ENCODE measurements at regions not wholly inside any gene's neighbourhood (a gene's known extent, or its start where the extent isn't known, plus 50 kb on each side); places are given as distances from the start of the nearest gene placed in this dataset.
"Not testable (repeated sequence)": the region's sequence is repeated elsewhere in the genome, so short reads cannot be mapped to it uniquely, and the experiment has no call there.

- no peak for DNase-seq
These were observed 836.7 kb upstream of the EPHA5 start for GRCh38 chr4:66506985-66507384.

GRCh38 chr4:66501997-66502396 is 831.7 kb upstream of the EPHA5 start:
- no peak for DNase-seq

- no peak for DNase-seq
These were observed 820.4 kb upstream of the EPHA5 start for GRCh38 chr4:66490729-66491128.

- no peak for DNase-seq
These were observed 819.6 kb upstream of the EPHA5 start for GRCh38 chr4:66489783-66490452.

DNA sequence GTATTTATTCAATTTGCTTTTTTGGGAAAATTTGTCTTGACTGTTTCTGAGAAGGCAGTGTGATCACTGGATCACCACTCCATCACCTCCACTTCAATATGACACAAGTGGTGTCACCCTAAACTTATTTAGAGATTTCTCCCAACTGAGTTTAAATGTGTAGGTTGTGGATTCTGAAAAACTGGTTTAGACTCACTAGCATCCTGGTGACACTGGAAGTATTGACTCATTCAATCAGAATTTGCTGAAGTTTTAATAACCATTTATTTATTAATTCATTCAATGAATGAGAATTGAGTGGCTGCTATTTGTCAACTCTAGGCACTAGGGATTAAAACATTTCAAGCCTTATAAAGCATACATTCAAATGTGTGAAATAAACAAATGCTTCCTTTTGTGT is 819.1 kb upstream of the EPHA5 start:
- no peak for DNase-seq

GRCh38 chr4:66486068-66486467 is 815.8 kb upstream of the EPHA5 start:
- no peak for DNase-seq

GRCh38 chr4:66482186-66482585 is 811.9 kb upstream of the EPHA5 start:
- DNase-seq = no peak

DNA sequence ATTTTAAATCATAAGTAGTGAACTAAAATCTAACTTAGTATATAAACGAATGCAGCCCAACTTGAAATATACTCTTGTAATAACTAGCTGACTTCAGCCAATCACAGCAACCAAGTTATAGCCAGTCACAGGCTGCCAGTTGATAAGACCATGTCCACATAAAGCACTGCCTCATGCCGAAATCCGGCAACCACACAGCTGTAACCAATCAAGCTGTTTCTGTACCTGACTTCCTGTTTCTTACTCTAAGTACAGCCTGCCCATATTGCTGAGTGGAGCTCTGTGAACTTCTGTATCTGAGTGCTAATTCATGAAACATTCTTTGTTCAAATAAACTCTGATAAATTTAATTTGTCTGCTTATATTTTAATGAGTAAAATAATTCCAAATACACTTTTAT is 805.3 kb upstream of the EPHA5 start:
- no peak for DNase-seq

- DNase-seq = no peak
These were observed 794.8 kb upstream of the EPHA5 start for GRCh38 chr4:66465111-66465510.

- DNase-seq = not testable (repeated sequence)
These were observed 792.6 kb upstream of the EPHA5 start for GRCh38 chr4:66462890-66463289.

DNA sequence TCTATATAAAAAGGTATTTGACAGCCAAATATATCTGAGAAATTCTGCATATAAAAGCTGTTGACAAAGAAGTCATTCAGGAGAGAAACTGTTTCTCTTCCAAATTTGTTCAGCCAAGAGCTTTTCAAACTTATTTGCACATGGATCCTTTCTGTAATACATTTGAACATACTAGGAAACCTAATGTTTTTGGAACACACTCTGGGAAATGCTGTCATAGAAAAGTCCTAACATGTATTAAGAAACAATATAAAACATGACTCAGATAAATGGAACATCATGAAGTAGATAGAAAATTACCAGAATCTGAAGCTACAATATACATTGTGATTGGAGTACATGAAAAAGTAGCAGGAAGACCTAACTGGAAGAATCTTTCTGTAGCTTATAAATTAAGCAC is 781.5 kb upstream of the EPHA5 start:
- no peak for DNase-seq

DNA sequence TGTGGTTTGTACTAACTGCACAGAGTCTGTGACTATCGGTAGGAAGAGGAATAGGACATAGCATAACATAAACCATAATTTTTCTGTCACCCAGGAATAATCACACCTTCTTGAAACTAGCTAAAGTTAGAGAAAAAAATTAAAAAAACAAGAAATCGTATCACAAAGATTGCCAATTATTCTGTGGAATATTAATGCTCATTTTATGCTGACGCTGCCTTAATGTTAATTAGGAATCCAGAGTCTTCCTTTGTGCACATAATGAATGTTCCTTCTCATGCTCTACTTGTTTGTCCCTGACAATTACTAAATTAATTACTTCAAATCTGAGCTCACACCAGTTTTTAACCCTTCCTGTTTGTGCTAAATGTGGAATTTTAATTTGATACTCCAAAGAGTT is 772.7 kb upstream of the EPHA5 start:
- DNase-seq = no peak

DNA sequence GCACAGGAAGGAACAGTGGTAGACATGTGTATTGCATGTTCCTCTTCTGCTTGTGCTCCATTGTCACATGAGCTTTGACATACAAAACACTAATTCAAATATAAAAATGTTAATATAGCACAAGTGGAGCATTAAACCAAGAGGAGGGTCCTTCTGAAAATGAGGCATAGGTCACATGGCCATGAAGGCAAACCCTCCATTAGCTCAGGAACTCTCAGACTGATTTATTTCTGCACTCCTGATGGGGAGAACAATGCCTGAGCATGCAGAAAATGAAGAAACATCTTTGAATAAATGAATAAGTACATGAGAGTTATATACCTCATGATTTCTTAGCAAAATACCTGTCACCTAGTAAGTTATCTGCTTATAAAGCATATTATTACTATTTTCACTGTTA is 769.2 kb upstream of the EPHA5 start:
- no peak for DNase-seq

DNA sequence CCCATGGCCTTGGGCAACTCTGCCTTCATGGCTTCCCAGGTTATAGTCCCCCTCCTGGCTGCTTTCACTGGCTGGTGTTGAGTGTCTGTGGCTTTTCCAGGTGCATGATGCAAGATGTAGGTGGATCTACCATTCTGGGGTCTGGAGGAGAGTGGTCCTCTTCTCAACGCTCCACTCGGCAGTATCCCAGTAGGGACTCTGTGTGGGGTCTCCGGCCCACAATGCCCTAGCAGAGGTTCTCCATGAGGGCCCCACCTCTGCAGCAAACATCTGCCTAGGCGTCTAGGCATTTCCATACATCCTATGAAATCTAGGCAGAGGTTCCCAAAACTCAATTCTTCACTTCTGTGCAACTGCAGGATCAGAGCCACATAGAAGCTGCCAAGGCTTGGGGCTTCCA is 763.4 kb upstream of the EPHA5 start:
- no peak for DNase-seq

GRCh38 chr4:66430856-66431255 is 760.6 kb upstream of the EPHA5 start:
- DNase-seq = no peak

DNA sequence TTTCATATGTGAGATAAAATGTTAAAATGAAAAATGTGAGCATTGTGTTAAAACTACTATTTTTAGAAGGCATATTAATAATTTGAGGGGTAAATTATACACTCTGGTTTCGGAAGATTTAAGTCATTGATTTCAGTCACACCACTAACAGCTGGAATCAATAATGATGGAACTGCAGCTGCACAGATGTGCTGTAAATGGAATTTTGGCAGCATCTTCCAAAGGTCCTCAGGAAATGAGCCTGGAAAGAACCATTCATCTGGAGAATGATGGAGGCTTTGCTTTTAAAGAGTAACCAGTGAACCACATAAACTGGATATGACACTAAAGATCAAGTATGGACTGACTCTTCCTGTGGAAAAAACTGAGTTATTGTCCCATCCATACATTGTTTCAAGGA is 759.0 kb upstream of the EPHA5 start:
- no peak for DNase-seq

- no peak for DNase-seq
These were observed 746.1 kb upstream of the EPHA5 start for GRCh38 chr4:66416425-66416824.

- no peak for DNase-seq
These were observed 733.9 kb upstream of the EPHA5 start for GRCh38 chr4:66404141-66404540.

DNA sequence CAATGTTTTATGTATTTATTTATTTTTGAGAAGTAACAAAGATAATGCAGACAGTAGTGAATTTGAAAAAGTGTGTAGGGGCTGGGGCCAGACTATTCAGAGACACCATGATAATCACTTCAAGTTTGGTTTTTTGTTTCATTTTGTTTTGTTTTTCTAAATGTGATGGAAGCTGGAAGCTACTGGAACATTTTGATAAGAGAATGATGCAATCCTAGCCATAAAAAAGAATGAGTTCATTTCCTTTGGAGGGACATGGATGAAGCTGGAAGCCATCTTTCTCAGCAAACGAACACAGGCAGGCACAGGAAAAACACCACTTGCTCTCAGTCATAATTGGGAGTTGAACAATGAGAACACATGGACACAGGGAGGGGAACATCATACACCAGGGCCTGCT is 706.6 kb upstream of the EPHA5 start:
- no peak for DNase-seq

- DNase-seq = no peak
These were observed 706.1 kb upstream of the EPHA5 start for GRCh38 chr4:66376396-66376795.

DNA sequence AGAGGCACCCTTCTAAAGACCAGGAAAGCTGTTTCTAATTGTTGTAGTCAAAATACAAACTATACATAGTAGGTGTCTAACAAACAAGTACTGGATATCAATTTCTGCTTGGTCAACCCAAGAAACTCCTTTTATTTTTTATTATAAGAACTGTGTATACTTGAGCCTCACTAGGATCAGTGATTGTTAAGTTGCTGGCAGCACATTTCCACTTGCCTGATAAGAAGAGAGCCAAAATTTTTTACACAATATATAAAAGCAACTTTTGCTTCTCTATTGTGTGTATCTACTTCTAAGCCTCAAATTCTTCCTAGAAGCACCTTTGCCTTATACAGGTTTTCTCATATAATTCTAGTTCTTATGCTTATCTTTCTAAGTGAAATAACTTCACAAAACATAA is 703.0 kb upstream of the EPHA5 start:
- no peak for DNase-seq

DNA sequence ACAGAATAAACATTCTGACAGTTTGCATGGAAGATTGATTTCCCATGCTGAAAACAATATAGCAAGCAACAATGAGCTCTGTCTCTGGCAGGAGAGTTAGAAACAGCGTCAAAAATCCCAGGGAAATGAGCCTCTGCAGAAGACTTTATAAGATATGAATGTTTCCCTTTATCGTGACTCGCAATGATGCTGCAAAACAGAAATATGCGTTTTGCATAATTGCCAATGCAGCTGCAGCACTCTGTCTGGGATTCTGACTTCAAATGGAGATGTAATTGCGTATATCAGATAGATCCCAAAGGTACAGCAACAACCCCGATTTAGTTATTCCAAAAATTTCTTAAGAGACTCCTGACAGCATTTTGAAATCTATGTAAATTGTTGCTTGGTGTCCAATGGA is 702.4 kb upstream of the EPHA5 start:
- no peak for DNase-seq

GRCh38 chr4:66367043-66367660 is 696.9 kb upstream of the EPHA5 start:
- no peak for DNase-seq

DNA sequence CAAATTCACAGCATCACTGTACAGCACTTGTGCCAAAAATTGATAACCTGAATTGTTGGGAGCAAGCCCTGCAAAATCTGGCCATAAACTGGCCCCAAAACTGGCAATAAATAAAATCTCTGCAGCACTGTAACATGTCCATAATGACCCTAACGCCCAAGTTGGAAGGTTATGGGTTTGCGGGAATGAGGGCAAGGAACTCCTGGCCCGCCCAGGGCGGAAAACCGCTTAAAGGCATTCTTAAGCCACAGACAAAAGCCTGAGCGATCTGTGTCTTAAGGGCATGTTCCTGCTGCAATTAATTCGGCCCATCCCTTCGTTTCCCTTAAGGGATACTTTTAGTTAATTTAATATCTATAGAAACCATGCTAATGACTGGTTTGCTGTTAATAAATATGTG is 690.1 kb upstream of the EPHA5 start:
- not testable (repeated sequence) for DNase-seq

- DNase-seq = no peak
These were observed 687.0 kb upstream of the EPHA5 start for GRCh38 chr4:66357316-66357715.

Measured in CD4-positive, alpha-beta T cell treated with Interleukin-1 beta for 1 hour (primary cell).